ENCODE measurements at regions not wholly inside any gene's neighbourhood (a gene's known extent, or its start where the extent isn't known, plus 50 kb on each side); places are given as distances from the start of the nearest gene placed in this dataset.

DNA sequence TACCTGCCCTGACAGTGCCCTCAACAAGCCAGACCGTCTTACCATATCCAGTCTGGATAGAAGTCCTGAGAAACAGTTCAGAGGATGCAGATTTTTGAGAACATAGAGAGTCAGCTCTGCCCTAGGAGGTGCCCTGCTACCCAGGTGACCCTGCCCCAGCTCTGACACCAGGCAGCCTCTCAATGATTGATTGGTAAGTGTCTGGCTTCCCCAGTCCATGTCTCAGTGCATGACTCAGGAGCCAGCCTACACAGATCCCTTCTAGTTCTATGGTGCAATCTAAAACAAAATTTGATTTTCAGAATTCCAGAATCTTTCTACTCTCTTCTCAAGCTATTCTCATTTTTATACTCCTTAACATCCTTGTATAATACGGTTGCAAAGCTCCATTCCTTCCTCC is 292.1 kb downstream of the VPS13C start:
- TF ChIP-seq, protein P1, sequence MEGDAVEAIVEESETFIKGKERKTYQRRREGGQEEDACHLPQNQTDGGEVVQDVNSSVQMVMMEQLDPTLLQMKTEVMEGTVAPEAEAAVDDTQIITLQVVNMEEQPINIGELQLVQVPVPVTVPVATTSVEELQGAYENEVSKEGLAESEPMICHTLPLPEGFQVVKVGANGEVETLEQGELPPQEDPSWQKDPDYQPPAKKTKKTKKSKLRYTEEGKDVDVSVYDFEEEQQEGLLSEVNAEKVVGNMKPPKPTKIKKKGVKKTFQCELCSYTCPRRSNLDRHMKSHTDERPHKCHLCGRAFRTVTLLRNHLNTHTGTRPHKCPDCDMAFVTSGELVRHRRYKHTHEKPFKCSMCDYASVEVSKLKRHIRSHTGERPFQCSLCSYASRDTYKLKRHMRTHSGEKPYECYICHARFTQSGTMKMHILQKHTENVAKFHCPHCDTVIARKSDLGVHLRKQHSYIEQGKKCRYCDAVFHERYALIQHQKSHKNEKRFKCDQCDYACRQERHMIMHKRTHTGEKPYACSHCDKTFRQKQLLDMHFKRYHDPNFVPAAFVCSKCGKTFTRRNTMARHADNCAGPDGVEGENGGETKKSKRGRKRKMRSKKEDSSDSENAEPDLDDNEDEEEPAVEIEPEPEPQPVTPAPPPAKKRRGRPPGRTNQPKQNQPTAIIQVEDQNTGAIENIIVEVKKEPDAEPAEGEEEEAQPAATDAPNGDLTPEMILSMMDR (IDR thresholded peaks at IDR 0.05; ENCODE audit: unreplicated experiment), result no peak
- no peak overlapping the region for H3K4me3 Mint-ChIP-seq (ENCODE audit: low read depth, unreplicated experiment)
- DNase-seq, result no peak
- intact Hi-C loops (cut with micrococcal nuclease; ENCODE audit: unreplicated experiment), result no loop called here
- CTCF ChIA-PET, result no interaction called here
- peaks cover 64% of the 10 kb centered on the region for H3K27me3 Mint-ChIP-seq (ENCODE audit: unreplicated experiment)
- H3K4me1 Mint-ChIP-seq (ENCODE audit: low read depth, unreplicated experiment), result no peaks in the 10 kb centered on the region
- H3K36me3 Mint-ChIP-seq (ENCODE audit: insufficient read depth, unreplicated experiment), result no peaks in the 10 kb centered on the region
- H3K9me3 Mint-ChIP-seq (ENCODE audit: low read depth, unreplicated experiment), result no peaks in the 10 kb centered on the region
- H3K27ac Mint-ChIP-seq (ENCODE audit: unreplicated experiment), result no peak overlapping the region
- BruUV-seq (replicated peaks), result no TSS peak

DNA sequence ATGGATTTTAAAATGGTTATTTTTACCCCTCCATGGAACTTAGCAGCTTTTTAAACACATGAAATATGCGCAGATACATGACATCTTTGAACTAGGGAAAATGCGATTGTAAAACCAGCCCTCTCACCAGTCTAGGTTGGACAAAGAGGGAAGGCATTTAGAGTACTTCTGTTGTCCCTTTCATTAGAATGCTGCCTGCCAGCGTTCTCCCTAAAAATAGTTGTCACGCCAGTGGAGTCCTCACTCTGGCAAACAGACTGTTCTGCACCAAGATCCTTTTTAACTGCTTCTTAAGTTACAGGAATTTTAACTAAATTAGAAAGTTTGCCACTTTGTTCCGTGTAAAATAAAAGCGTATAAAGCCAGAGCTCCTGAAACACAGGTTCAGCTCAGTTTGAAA is 295.3 kb downstream of the VPS13C start:
- no TSS peak for BruUV-seq (replicated peaks)
- Mint-ChIP-seq H3K4me1 (ENCODE audit: low read depth, unreplicated experiment) (no peaks in the 10 kb centered on the region), H3K9me3 (ENCODE audit: low read depth, unreplicated experiment) (no peaks in the 10 kb centered on the region), H3K4me3 (ENCODE audit: low read depth, unreplicated experiment) (no peak overlapping the region), H3K27me3 (ENCODE audit: unreplicated experiment) (peaks cover 84% of the 10 kb centered on the region), H3K36me3 (ENCODE audit: insufficient read depth, unreplicated experiment) (no peaks in the 10 kb centered on the region), H3K27ac (ENCODE audit: unreplicated experiment) (no peak overlapping the region)
- intact Hi-C loops (cut with micrococcal nuclease; ENCODE audit: unreplicated experiment), result no loop called here
- no peak for DNase-seq
- TF ChIP-seq, protein P1 (IDR thresholded peaks at IDR 0.05; ENCODE audit: unreplicated experiment), result no peak
- CTCF ChIA-PET, result no interaction called here

DNA sequence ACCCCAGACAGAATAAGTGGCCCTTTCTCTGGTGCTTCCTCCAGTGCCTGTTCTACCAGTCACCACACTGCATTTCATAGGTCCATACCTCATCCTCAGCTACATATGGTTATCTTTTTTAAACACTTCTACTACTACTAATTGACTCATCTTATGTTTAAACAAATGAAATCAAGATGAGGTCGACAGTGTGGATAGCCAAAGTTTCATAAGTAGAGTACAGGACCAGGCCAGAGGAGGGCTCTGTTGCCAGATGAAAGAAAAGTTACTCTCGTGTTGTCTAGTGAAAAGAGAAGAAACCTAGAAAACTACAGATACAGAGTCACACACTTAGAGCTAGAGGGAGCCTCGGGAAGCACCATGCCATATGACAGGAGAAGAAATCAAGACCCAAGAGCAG is 296.1 kb downstream of the VPS13C start:
- no TSS peak for BruUV-seq (replicated peaks)
- no peaks in the 10 kb centered on the region for H3K4me1 Mint-ChIP-seq (ENCODE audit: low read depth, unreplicated experiment)
- H3K27me3 Mint-ChIP-seq (ENCODE audit: unreplicated experiment), result peaks cover 92% of the 10 kb centered on the region

DNA sequence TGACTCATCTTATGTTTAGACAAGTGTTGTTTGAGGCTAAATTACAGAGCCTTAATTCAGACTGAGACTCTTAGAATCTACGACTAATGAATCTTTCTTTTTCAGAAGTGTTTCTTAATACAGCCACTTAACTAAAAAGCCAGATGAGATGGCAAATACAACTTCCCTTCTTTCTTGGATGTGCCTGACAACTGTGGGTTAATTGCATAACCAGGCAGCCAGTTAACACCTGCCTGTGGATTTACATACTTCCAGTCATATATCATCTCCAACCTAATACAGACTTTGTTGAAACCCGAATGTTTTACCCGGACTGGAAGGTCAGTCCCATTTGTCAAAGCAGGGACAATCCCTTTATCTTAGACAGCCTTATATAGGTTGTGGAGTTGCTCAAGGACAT is 297.6 kb downstream of the VPS13C start:
- H3K27ac Mint-ChIP-seq (ENCODE audit: unreplicated experiment), result no peak overlapping the region
- no peak for DNase-seq
- intact Hi-C loops (cut with micrococcal nuclease; ENCODE audit: unreplicated experiment), result no loop called here
- no peak overlapping the region for H3K4me3 Mint-ChIP-seq (ENCODE audit: low read depth, unreplicated experiment)
- H3K36me3 Mint-ChIP-seq (ENCODE audit: insufficient read depth, unreplicated experiment), result no peaks in the 10 kb centered on the region
- CTCF ChIA-PET, result interaction anchor here (0.6 kb wide), 1 partner anchor 9 kb away, joined by 4 read pairs; no protein-coding TSS in a partner anchor
- TF ChIP-seq, protein P1 (IDR thresholded peaks at IDR 0.05; ENCODE audit: unreplicated experiment), result no peak
- no peaks in the 10 kb centered on the region for H3K9me3 Mint-ChIP-seq (ENCODE audit: low read depth, unreplicated experiment)
- no peaks in the 10 kb centered on the region for H3K4me1 Mint-ChIP-seq (ENCODE audit: low read depth, unreplicated experiment)
- no TSS peak for BruUV-seq (replicated peaks)
- H3K27me3 Mint-ChIP-seq (ENCODE audit: unreplicated experiment), result peaks cover 92% of the 10 kb centered on the region

More for the DNA sequence above, 296.1 kb downstream of the VPS13C start:
- CTCF ChIA-PET, result no interaction called here
- Mint-ChIP-seq H3K4me3 (ENCODE audit: low read depth, unreplicated experiment) (no peak overlapping the region), H3K9me3 (ENCODE audit: low read depth, unreplicated experiment) (no peaks in the 10 kb centered on the region), H3K36me3 (ENCODE audit: insufficient read depth, unreplicated experiment) (no peaks in the 10 kb centered on the region), H3K27ac (ENCODE audit: unreplicated experiment) (no peak overlapping the region)
- TF ChIP-seq, protein P1 (IDR thresholded peaks at IDR 0.05; ENCODE audit: unreplicated experiment), result no peak
- intact Hi-C loops (cut with micrococcal nuclease; ENCODE audit: unreplicated experiment), result no loop called here
- no peak for DNase-seq

Data from Calu3 (cell line).